K562 (cell line): ENCODE measurements at regions not wholly inside any gene's neighbourhood (a gene's known extent, or its start where the extent isn't known, plus 50 kb on each side); places are given as distances from the start of the nearest gene placed in this dataset.

ENCODE experiments used
- CSDE1 ChIP-seq, 2 experiments: fragments of 450-650 bp; IDR thresholded peaks; 2 replicates each; pipeline ENCODE4 v1.6.1; 2016; ENCODE audit warnings: mild to moderate bottlenecking in 1 of 2
- FOXM1 ChIP-seq, 2 experiments: fragments of 450-650 bp in 1 of 2; sonication (generic) in 1 of 2; formaldehyde crosslinking in 1 of 2; IDR thresholded peaks; 2 replicates each; pipeline versions ENCODE4 v1.6.1 to v1.9.0; 2017 to 2022; ENCODE audit warnings: low read depth in 2 of 2, mild to moderate bottlenecking in 2 of 2, missing genetic modification reagents in 1 of 2, moderate library complexity in 1 of 2
- HEY1 ChIP-seq: fragments of 250-450 bp; sonication (Bioruptor Pico); IDR thresholded peaks from 2 replicates; pipeline ENCODE4 v1.5.0; 2020; ENCODE audit warnings: mild to moderate bottlenecking, moderate library complexity, borderline replicate concordance
- KAT7 ChIP-seq: sonication (generic); formaldehyde crosslinking; IDR thresholded peaks from 2 replicates; pipeline ENCODE4 v1.8.0; 2022; ENCODE audit warnings: missing genetic modification reagents, mild to moderate bottlenecking, borderline replicate concordance
- RAD21 ChIP-seq, 2 experiments: fragments of 250-450 bp in 1 of 2; fragments of 450-650 bp in 1 of 2; sonication (Bioruptor Pico) in 1 of 2; formaldehyde crosslinking in 1 of 2; IDR thresholded peaks in 1 of 2; conservative IDR thresholded peaks in 1 of 2; 2 replicates each; pipeline versions ENCODE4 v1.4.0 to v1.8.0; 2020 to 2022; ENCODE audit warnings: mild to moderate bottlenecking in 2 of 2, moderate library complexity in 1 of 2
- SREBF2 ChIP-seq: sonication (generic); formaldehyde crosslinking; IDR thresholded peaks from 2 replicates; pipeline ENCODE4 v1.4.0; 2020; ENCODE audit warnings: mild to moderate bottlenecking, missing genetic modification reagents
- SRSF3 ChIP-seq: fragments of 200-400 bp; formaldehyde crosslinking; IDR thresholded peaks from 2 replicates; pipeline ENCODE4 v1.6.1; 2016; ENCODE audit warnings: mild to moderate bottlenecking, low read length, moderate library complexity; ENCODE audit not compliant: insufficient read depth
- TAF1 ChIP-seq: IDR thresholded peaks from 2 replicates; pipeline ENCODE4 v1.6.1; 2011; ENCODE audit warnings: mild to moderate bottlenecking, low read length, moderate library complexity; ENCODE audit not compliant: insufficient read depth, control insufficient read depth, severe bottlenecking; ENCODE audit errors: extremely low read depth
- TF ChIP-seq, protein P1 (sequence below), 3 experiments: IDR thresholded peaks in 2 of 3; conservative IDR thresholded peaks in 1 of 3; 2 replicates each; pipeline ENCODE4 v1.5.1; 2011 to 2012; ENCODE audit warnings: low read length in 3 of 3, mild to moderate bottlenecking in 3 of 3, control low read depth in 2 of 3, improper control_type of control experiment in 1 of 3, inconsistent platforms in 1 of 3, low read depth in 1 of 3, mixed read lengths in 1 of 3, moderate library complexity in 1 of 3; ENCODE audit not compliant: insufficient read depth in 2 of 3
- TF ChIP-seq, protein P2 (sequence below): sonication (generic); formaldehyde crosslinking; IDR thresholded peaks from 2 replicates; pipeline ENCODE4 v1.8.0; 2022; ENCODE audit warnings: missing genetic modification reagents, mild to moderate bottlenecking, borderline replicate concordance

DNA sequence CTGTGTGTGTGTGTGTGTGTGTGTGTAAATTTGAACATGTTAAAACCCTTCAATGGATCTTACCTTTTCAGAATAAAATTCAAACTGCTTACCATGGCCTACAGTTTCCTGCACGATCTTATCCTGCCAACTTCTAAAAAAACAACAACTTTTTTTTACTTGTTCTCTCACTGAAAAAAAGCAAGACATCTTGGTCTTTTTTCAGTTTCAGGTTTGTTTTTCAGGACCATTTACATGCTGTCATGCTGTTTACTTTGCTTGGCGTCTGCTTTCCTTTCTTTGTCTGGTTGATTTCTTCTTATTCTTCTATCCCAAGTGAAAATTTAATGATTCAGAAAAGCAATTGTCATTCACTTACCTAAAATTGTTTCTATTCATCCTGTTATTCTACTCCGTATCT is 286.3 kb upstream of the TMEFF2 start:
- TF ChIP-seq CSDE1 (IDR thresholded peaks at IDR 0.05) (no peak), TAF1 (no peak), FOXM1 (IDR thresholded peaks at IDR 0.05; ENCODE audit: low read depth) (no peak), FOXM1 (CRISPR knock-in tag; IDR thresholded peaks at IDR 0.05; ENCODE audit: low read depth) (no peak), RAD21 (CRISPR knock-in tag; conservative IDR thresholded peaks at IDR 0.05 in 1 of 2, IDR thresholded peaks at IDR 0.05 in 1 of 2) (no peak), SREBF2 (CRISPR knock-in tag) (no peak), KAT7 (CRISPR knock-in tag) (no peak), HEY1 (CRISPR knock-in tag) (no peak), SRSF3 (no peak)
- TF ChIP-seq, protein P1, sequence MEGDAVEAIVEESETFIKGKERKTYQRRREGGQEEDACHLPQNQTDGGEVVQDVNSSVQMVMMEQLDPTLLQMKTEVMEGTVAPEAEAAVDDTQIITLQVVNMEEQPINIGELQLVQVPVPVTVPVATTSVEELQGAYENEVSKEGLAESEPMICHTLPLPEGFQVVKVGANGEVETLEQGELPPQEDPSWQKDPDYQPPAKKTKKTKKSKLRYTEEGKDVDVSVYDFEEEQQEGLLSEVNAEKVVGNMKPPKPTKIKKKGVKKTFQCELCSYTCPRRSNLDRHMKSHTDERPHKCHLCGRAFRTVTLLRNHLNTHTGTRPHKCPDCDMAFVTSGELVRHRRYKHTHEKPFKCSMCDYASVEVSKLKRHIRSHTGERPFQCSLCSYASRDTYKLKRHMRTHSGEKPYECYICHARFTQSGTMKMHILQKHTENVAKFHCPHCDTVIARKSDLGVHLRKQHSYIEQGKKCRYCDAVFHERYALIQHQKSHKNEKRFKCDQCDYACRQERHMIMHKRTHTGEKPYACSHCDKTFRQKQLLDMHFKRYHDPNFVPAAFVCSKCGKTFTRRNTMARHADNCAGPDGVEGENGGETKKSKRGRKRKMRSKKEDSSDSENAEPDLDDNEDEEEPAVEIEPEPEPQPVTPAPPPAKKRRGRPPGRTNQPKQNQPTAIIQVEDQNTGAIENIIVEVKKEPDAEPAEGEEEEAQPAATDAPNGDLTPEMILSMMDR (IDR thresholded peaks at IDR 0.05 in 2 of 3, conservative IDR thresholded peaks at IDR 0.05 in 1 of 3; ENCODE audit: insufficient read depth in 2 of 3, low read depth in 1 of 3, low read length in 3 of 3), result no peak
- TF ChIP-seq, protein P2, sequence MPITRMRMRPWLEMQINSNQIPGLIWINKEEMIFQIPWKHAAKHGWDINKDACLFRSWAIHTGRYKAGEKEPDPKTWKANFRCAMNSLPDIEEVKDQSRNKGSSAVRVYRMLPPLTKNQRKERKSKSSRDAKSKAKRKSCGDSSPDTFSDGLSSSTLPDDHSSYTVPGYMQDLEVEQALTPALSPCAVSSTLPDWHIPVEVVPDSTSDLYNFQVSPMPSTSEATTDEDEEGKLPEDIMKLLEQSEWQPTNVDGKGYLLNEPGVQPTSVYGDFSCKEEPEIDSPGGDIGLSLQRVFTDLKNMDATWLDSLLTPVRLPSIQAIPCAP, result no peak
